Thyroid gland (tissue), 4 donors: ENCODE measurements at regions not wholly inside any gene's neighbourhood (a gene's known extent, or its start where the extent isn't known, plus 50 kb on each side); places are given as distances from the start of the nearest gene placed in this dataset.

Source experiments
- POLR2A ChIP-seq, 2 donors: fragments of 450-650 bp; IDR thresholded peaks; one replicate each; pipeline ENCODE4 v1.6.1; 2017; ENCODE audit warnings: antibody characterized with exemption in 2 of 2, mild to moderate bottlenecking in 2 of 2, moderate library complexity in 1 of 2
- TF ChIP-seq, protein P1 (sequence below), 6 experiments: fragments of 200-600 bp in 3 of 6; fragments of 450-650 bp in 3 of 6; sonication (generic) in 3 of 6; IDR thresholded peaks; one replicate each; pipeline ENCODE4 v1.5.1; 2016 to 2019; ENCODE audit warnings: antibody characterized with exemption in 6 of 6, mild to moderate bottlenecking in 2 of 6, inconsistent platforms in 1 of 6, moderate library complexity in 1 of 6

DNA sequence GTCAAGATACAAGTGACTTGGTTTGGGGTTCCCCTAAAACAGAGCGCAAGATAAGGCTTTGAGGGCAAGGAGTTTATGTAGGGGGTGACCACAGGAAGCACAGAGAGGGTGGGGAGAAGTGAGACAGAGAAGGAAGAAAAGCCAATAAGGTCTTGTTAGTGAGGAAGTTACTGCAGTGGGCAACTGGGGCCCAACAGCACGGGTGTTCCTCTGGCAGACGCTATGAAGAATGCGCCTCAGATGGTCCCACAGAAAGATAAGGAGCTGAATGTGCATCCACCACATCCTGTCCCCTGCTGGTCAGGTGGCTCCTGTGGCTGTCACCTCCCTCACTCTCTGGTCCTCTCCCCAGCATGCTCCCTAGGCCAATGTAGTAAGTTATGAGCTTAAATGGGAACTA, 333.5 kb downstream of the TSHZ3 start:
- TF ChIP-seq, protein P1, sequence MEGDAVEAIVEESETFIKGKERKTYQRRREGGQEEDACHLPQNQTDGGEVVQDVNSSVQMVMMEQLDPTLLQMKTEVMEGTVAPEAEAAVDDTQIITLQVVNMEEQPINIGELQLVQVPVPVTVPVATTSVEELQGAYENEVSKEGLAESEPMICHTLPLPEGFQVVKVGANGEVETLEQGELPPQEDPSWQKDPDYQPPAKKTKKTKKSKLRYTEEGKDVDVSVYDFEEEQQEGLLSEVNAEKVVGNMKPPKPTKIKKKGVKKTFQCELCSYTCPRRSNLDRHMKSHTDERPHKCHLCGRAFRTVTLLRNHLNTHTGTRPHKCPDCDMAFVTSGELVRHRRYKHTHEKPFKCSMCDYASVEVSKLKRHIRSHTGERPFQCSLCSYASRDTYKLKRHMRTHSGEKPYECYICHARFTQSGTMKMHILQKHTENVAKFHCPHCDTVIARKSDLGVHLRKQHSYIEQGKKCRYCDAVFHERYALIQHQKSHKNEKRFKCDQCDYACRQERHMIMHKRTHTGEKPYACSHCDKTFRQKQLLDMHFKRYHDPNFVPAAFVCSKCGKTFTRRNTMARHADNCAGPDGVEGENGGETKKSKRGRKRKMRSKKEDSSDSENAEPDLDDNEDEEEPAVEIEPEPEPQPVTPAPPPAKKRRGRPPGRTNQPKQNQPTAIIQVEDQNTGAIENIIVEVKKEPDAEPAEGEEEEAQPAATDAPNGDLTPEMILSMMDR (IDR thresholded peaks at IDR 0.05), result no peak
- TF ChIP-seq POLR2A (IDR thresholded peaks at IDR 0.05), result no peak
